ENCODE measurements at regions not wholly inside any gene's neighbourhood (a gene's known extent, or its start where the extent isn't known, plus 50 kb on each side); places are given as distances from the start of the nearest gene placed in this dataset.

GRCh38 chr18:22483407-22483806, 65.7 kb upstream of the CTAGE1 start:
- intact Hi-C loops (cut with DNase I), result no loop called here
- Histone ChIP-seq H3K4me3 (no peak overlapping the region), H3K9ac (ENCODE audit: low read depth in 2 of 2, low read length in 2 of 2) (no peak overlapping the region), H3K9me3 (no peaks in the 10 kb centered on the region), H3K4me1 (no peaks in the 10 kb centered on the region), H3K36me3 (no peaks in the 10 kb centered on the region), H3K27me3 (no peaks in the 10 kb centered on the region), H3K27ac (no peak overlapping the region)
- no peak for DNase-seq
- TF ChIP-seq CTCF (IDR thresholded peaks at IDR 0.05), result no peak

DNA sequence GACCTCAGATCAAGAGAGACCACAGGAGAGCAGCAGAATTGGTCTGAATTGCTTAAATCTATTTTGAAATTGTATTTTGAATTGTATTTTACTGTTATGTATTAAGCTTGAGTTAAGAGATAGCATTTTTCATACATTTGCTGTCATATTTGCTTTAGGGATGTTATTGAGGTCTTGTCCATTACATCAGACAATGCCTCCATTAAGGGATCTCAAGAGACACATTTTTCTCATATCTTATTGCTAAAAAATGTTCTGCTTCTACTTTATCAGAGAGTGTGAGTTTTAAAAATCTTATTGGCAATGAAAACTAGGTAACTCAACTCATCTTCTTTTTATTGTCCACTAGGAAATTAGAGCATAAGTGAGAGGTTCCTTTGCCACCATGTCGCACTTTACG, 66.8 kb upstream of the CTAGE1 start:
- no peak overlapping the region for H3K4me3 ChIP-seq
- H3K9ac ChIP-seq (ENCODE audit: low read depth in 2 of 2, low read length in 2 of 2), result no peak overlapping the region
- H3K36me3 ChIP-seq, result no peaks in the 10 kb centered on the region
- no peak for TF ChIP-seq CTCF (IDR thresholded peaks at IDR 0.05)
- DNase-seq, result no peak
- H3K9me3 ChIP-seq, result no peaks in the 10 kb centered on the region
- H3K27me3 ChIP-seq, result no peaks in the 10 kb centered on the region
- H3K27ac ChIP-seq, result no peak overlapping the region
- no peaks in the 10 kb centered on the region for H3K4me1 ChIP-seq
- intact Hi-C loops (cut with DNase I), result no loop called here

GRCh38 chr18:22485808-22486244, 68.1 kb upstream of the CTAGE1 start:
- no peaks in the 10 kb centered on the region for H3K27me3 ChIP-seq
- no peaks in the 10 kb centered on the region for H3K36me3 ChIP-seq
- no peak for DNase-seq
- intact Hi-C loops (cut with DNase I), result no loop called here
- H3K9ac ChIP-seq (ENCODE audit: low read depth in 2 of 2, low read length in 2 of 2), result no peak overlapping the region
- no peaks in the 10 kb centered on the region for H3K4me1 ChIP-seq
- H3K9me3 ChIP-seq, result no peaks in the 10 kb centered on the region
- H3K27ac ChIP-seq, result no peak overlapping the region
- no peak overlapping the region for H3K4me3 ChIP-seq
- TF ChIP-seq CTCF (IDR thresholded peaks at IDR 0.05), result no peak

DNA sequence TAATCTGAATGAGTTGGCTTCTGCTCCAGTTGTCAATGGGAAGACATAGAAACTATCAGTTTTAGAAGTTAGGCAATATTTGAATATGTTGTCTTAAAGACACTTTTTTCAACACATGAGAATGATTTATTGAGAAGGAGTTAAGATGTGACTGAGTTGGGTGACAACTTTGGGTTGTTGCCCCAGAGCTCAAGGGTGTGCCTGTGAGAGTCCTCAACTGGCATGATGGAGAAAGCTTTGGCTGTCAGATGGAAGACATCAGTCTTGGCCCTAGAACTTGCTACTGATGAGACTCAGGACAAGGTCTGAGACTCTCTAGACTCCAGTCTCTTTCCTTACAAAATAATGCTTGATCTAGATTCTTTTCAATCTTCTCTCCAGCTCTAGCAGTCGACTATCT, 69.0 kb upstream of the CTAGE1 start:
- H3K27ac ChIP-seq, result no peak overlapping the region
- H3K4me1 ChIP-seq, result no peaks in the 10 kb centered on the region
- DNase-seq, result no peak
- H3K9me3 ChIP-seq, result no peaks in the 10 kb centered on the region
- no peak for TF ChIP-seq CTCF (IDR thresholded peaks at IDR 0.05)
- H3K4me3 ChIP-seq, result no peak overlapping the region
- H3K36me3 ChIP-seq, result no peaks in the 10 kb centered on the region
- intact Hi-C loops (cut with DNase I), result no loop called here
- no peak overlapping the region for H3K9ac ChIP-seq (ENCODE audit: low read depth in 2 of 2, low read length in 2 of 2)
- H3K27me3 ChIP-seq, result no peaks in the 10 kb centered on the region

GRCh38 chr18:22488554-22488953, 70.8 kb upstream of the CTAGE1 start:
- Histone ChIP-seq H3K9ac (ENCODE audit: low read depth in 2 of 2, low read length in 2 of 2) (no peak overlapping the region), H3K9me3 (no peaks in the 10 kb centered on the region), H3K27ac (no peak overlapping the region), H3K36me3 (no peaks in the 10 kb centered on the region), H3K4me3 (no peak overlapping the region), H3K27me3 (no peaks in the 10 kb centered on the region), H3K4me1 (no peaks in the 10 kb centered on the region)
- no peak for DNase-seq
- intact Hi-C loops (cut with DNase I), result no loop called here
- no peak for TF ChIP-seq CTCF (IDR thresholded peaks at IDR 0.05)

- no peaks in the 10 kb centered on the region for H3K9me3 ChIP-seq
- DNase-seq, result peak; percentile 46
- no peaks in the 10 kb centered on the region for H3K4me1 ChIP-seq
- H3K9ac ChIP-seq (ENCODE audit: low read depth in 2 of 2, low read length in 2 of 2), result no peak overlapping the region
- peak overlapping the region; percentile 3 for H3K27ac ChIP-seq
- TF ChIP-seq CTCF (IDR thresholded peaks at IDR 0.05), result no peak
- intact Hi-C loops (cut with DNase I), result no loop called here
- H3K36me3 ChIP-seq, result no peaks in the 10 kb centered on the region
- no peaks in the 10 kb centered on the region for H3K27me3 ChIP-seq
- no peak overlapping the region for H3K4me3 ChIP-seq
These were observed 72.0 kb upstream of the CTAGE1 start for GRCh38 chr18:22489704-22490103.

All from colonic mucosa (tissue), 4 donors.